HG03460 (cell line): ENCODE measurements at regions not wholly inside any gene's neighbourhood (a gene's known extent, or its start where the extent isn't known, plus 50 kb on each side); places are given as distances from the start of the nearest gene placed in this dataset.
A peak's percentile ranks its signal among the peaks of the same experiment; 100 is the strongest.
"Not testable (repeated sequence)": the region's sequence is repeated elsewhere in the genome, so short reads cannot be mapped to it uniquely, and the experiment has no call there.

Experiments
- ATAC-seq: cut with Tn5 transposase; IDR thresholded peaks from one replicate; pipeline ENCODE4 v1.9.1; 2021; ENCODE audit not compliant: unreplicated experiment

DNA sequence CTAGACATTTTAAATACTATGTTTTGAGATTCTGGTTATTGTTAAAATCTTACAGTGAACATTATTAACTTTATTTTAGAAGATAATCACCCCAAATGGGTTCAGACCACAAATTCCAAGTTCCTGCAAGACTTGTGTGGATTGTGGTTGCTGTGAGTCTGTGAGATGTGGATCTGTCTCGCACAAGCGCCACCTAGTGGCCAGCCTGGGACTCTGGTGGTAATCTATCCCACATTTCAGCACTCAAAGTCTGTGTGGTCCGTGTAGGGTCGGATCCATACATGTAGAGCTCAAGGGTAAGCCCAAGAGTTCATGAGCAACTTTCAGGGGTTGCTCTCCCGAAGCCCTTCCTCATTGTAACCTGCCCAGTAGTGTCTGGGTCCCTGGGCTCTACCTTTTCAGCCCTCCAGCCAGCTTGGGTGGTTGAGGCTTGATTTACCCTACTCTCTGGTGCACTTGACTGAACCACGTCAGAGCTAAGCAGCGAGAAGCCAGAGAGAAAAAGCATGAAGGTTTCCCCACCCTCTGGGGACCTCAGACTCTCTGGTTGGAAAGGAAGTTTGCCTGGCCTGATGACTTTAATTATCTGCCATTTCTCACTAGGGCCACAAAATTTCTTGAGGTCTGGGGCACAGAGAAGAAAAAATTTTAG, 129.2 kb downstream of the ARHGAP11B start:
- ATAC-seq = not testable (repeated sequence)

DNA sequence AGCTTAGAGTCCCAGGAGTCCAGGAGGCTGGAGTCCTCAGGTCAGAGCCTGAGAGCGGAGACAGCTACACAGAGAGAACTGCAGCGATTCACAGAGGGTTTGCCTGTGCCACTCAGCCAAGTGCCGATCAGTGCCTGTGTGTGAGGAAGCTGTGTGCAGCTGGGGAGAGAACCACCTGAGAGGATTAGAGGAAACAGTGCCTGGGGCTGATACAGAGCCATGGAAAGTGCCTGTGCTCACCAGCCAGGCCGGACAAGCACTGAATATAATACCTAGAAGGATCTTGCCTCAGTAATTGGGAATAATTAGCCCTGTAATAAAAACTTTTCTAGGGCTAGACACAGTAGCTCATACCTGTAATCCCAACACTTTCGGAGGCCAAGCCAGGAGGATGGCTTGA, 134.7 kb downstream of the ARHGAP11B start:
- ATAC-seq = not testable (repeated sequence)

DNA sequence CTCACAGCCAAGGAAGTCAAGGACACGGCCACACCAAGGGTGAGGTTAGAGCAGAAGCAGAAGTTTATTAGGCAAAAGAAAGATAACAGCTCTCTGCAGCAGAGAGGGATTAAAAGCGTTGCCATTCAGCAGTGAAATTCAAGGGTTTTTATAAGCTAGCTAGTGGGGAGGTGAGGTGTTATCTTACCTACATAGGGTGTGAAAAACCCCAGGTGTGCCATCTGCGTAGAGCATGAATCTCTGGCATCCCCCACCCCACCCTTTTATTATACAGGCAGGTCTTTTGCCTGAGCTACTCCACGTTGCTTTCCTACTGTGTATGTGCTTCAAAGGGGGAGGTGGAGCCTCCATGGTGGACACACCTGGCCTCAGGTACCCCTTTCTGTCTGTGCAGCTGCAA, 135.4 kb downstream of the ARHGAP11B start:
- not testable (repeated sequence) for ATAC-seq

DNA sequence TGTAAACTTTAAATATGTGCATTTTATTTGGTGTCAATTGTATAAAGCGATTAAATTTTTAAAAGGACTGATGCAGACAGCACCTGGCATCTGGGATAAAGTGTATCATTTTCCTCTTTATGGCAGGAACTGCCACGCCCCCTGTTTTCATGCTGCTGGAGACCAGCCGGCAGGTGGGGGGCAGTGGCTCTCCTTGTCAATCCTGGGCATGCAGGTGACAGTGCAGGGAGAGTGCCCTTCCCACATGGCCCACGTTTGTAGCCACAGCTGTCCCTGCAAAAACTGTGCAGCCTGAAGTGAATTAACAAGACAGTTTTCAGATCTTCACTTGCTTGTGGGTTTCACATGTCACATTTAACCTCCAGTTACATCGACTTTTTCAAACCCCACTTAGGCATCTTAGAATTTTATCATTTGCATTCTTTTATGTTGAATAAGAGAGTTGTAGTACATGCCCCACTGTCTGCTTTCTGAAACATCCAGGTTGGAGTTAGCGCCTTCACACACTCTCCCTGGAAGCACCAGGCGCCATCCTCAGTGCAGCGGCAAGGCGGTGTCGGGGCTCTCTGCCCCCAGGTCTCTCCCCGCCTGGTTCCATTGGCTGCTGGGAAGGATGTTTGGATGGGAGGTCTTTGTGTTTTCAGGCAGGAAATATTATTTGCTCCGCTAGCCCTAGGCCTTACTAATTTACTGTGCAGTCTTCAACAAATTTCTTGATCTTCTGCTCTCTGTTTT, 134.2 kb upstream of the FAN1 start:
- not testable (repeated sequence) for ATAC-seq

DNA sequence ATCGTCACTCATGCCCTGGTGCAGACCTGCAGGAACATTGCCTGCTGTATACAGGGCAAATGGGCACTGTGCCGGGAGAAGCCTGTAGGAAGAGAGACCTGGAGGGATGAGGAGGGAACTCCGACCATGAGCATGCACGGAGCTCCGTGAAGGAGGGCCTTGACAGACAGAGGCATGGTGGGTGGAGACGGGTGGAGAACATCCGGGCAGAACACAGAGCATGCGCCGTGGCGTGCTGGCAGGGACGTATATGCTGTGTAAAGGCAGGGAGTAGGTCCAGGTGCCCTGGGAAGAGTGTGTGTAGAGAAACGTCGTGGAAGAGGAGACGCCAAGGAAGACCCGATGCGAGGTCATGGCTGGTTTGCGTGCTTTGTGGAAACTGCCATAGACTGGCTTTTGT, 133.0 kb upstream of the FAN1 start:
- ATAC-seq = no peak

DNA sequence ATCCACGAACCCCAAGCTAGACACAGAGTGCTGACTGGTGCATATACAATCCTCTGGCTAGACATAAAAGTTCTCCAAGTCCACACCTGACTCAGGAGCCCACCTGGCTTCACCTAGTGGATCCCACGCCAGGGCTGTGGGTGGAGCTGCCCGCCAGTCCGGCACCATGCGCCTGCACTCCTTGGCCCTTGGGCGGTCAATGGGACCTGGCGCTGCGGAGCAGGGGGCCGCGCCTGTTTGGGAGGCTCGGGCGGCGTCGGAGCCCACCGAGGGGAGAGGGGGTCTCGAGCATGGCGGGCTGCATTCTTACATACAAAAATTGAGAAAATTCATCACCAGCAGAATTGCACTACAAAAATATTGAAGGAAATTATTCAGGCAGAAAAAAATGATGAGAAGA, 120.7 kb upstream of the FAN1 start:
- no peak for ATAC-seq

DNA sequence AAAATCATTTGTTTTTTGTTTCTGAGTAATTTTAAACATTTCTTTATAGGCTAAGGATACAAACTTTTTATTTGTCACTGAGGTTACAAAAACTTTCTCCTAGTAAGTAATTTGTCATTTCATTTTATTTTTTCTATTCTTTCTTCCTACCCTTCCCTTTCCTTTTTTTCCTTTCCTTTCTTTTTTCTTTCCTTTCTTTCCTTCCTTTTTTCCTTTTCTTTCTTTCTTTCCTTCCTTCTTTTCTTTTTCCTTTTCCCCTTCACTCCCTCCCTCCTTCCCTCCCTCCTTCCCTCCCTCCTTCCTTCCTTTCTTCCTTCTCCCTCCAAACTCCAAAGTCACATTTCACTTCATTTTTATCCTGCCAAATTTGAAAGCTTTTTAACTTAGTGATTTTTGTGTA, 115.1 kb upstream of the FAN1 start:
- no peak for ATAC-seq

DNA sequence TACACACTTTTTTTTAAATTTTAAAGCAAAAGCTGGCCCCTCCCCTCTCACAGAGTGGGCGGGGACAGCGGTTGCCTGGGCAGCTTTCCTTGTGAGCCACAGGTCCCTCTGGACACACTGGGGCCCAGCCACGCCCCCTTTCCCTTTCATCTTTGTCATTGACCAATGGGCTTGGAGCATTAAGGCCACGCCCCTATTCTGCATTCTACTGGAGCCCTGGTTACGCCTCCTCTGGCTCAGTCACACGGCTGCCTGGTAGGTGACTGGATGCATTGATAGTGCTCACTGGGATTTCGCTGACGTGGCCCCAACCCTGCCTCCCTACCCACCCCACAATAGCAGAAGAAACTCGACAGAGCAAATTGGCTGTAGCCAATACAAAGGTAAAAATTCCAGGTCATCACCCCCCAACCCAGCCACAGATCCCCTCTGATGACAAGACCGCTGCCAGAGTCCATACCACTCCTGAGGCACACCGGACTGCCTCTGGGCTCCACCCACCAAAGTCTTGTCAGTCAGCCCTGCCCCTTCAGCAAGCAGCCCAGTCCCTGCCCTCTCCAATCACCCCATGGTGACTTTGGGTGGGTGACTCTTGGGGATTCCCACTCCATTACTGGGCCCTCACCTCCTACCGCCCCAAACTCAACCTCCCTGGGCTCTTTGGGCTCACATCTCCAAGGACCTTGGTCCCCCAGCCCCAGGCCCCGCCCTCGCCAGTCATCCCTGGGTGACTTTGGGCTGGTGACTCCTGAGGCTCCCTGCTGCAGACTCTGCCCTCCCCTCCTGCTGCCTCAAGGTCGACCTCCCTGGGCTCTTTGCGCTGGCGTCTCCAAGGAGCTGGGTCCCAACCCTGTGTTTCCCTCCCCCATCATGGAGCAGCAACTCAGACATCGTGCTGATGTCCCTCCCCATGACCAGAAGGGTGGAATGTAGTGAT, 112.2 kb upstream of the FAN1 start:
- no peak for ATAC-seq

DNA sequence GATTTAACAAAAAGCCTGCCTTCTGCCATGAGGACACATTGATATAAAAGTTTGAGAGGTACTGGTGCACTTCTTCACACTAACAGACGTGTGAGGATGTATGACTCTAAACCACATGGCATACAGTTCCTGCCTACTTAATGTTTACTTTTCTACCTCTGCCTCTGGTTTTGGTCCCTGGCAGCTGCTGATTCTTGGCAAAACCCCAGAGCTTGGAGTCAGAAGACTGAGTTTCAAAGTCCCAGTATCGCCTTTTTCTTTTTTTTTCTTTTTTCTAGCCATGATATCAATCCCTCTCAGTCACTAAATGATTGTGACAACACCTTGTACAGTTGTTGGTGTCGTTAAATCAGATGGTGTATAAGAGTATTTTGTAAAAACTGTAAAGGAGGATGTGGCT, 110.9 kb upstream of the FAN1 start:
- ATAC-seq = not testable (repeated sequence)

DNA sequence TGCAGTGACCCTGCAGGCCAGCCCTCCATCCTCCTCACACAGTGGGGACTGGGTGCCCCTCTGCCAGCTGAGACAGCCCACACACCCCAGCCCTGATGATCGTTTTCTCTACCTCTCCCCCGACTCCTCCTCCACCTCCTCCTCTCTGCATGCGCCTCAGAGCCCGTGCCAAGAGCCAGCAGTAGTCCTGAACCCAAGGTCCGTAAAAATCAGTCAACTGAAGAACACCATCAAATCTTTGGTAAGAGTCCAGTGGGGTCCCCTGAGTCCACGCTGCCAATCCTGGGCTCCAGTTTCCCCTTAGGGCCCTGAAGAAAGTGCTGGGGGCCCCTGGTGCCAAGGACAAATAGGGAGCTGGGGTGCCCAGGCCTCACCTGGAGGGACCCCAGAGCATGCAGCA, 109.3 kb upstream of the FAN1 start:
- ATAC-seq = no peak

DNA sequence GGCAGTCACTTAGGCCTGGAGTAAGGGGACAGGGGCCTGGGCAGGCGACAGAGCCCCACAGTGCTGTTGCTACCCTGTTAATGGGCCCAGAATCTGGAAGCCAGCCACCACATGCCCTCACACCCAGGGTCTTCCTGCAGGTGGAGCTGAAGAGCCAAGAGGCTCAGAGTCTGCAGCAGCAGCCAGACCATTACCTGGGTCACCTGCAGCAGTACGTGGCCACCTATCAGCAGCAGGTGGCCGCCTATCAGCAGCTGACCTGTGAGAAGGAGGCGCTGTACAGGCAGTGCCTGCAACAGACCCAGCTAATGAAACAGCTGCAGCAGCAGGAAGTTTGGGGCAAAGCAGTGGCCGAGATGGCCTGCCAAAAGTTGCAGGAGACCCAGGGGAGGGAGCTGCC, 104.2 kb upstream of the FAN1 start:
- not testable (repeated sequence) for ATAC-seq

DNA sequence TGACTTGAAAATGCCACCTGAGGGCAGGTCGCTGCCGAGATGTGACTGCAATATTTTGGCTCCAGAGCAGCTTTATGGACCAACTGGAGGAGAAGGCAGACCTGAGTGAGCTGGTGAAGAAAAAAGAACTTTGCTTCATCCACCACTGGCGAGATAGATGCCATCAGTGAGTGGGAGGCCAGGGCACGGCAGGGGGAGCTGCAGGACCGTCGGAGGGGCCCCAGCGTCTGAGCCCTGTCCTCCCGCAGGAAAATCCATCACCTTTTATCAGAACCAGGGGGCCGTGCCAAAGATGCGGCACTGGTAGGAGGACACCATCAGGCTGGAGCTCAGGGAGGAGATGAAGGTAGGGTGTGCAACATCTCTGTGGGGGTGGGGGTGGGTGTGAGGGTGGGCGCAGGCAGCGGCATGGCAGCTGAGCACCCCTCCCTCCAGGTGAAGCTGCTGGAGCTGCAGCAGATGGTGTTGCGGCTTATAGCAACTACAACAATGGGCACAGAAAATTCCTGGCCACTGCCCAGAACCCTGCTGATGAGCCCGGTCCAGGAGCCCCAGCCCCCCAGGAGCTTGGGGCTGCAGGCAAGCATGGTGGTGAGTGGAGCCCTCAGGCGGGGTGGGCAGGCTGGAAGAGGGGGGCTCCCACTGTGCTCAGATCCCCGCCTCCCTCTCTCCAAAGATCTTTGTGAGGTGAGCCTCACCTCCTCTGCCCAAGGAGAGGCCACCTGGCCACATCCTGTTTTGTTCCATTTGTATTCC, 102.4 kb upstream of the FAN1 start:
- not testable (repeated sequence) for ATAC-seq

DNA sequence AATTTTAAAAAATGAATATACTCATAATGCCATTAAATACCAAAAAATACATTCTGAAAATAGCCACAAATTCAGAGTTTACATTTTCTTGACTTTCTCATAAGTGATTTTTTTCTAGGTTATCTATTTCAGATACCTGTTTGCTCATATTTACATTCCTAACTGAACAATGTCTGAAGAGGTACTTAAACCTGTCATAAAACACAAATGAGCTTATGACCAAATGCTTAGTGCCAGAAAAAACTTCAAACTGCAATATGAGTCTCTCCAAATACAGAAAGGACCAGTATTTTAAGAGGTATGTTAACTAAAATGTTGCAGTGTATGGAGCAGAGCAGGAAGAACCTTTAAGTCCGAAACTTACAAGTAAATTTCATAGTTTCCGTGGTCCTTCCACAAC, 101.7 kb upstream of the FAN1 start:
- not testable (repeated sequence) for ATAC-seq

DNA sequence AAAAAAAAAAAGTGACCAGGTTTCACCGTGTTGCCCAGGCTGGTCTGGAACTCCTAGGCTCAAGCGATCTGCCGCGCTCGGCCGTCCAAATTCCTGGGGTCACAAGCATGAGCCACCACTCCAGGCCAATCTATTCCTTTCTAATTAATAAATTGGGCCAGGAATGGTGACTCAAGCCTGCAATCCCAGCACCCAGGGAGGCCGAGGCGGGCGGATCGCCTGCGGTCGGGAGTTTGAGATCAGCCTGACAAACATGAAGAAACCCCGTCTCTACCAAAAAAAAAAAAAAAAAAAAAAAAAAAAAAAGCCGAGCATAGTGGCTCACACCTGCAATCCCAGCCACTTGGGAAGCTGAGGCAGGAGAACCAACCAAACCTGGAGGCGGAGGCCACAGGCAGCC, 100.0 kb upstream of the FAN1 start:
- not testable (repeated sequence) for ATAC-seq

DNA sequence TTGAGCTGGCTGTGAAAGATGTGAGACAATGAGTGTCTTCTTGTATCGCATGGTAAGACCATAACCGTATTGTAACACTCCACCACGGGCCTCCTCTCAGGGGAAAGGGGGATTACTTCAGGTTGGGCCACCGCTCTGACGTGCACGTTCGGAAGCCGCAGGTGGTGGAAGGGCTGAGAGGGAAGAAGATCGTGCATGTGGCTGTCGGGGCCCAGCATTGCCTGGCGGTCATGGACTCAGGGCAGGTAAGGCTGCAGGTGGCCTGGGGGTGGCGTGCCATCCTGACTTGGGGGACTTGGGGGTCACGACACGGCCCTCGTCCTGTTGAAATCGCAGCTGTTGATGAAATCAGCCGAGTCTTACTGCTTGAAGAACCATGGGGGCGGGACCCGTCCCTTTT, 87.3 kb upstream of the FAN1 start:
- ATAC-seq = no peak

DNA sequence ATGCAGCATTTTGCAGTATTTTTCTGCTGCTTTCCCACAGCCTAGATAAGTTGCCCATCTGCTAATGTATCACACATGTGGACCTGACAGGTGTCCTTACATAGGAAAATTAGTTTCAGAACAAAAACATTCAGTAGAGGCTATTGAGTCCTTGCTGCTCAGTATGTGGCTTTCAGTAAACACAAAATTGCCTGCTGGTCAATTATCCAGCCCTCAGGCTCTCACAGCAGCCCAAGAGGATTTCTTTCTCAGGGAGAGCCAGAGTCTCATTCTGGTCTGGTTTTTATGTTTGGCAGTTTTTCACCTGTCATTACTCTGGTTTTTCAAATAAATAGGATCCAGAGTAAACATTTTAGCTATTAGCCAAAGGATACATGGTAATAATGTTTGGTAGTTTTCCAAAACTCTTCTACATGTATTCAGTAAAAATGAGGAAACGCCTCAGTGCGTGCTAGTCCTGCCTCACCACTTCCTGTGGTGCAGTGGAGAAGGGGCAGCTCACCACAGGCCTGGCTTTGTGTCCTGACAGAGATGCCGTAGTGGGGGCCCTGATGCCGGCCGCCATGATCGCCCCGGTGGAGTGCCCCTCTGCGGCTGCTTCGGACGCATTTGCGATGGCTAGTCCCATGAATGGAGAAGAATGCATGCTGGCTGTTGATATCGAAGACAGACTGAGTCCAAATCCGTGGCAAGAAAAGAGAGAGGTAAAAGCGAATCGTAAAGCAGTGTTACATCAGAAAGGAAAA, 80.5 kb upstream of the FAN1 start:
- ATAC-seq = peak; percentile 93

DNA sequence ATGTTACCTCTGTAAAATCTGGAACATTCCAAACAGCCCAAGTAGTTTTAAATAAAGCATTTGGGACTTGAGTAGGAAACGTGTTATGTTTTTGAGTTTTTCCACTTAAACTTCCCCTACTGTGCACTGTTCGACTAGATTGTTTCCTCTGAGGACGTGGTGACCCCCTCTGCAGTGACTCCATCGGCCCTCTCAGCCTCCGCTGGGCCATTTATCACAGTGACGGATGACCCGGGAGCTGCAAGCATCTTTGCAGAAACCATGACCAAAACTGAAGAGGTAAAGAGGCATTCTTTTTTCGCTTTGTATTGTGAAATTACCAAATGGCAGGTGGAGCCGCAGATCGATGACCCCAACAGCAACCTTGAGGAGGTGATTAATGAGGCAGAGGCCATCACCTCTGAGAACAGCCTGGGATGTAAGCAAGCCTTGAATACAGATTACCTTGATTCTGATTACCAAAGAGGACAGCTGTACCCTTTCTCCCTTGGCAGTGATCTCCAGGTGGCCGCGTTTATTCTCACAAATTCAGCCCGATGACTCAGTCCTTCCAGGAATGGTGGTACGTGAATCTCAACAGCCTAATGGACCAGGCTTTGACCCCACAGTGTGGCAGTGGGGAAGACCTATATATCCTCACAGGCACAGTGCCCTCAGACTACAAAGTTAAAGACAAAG, 79.1 kb upstream of the FAN1 start:
- no peak for ATAC-seq

DNA sequence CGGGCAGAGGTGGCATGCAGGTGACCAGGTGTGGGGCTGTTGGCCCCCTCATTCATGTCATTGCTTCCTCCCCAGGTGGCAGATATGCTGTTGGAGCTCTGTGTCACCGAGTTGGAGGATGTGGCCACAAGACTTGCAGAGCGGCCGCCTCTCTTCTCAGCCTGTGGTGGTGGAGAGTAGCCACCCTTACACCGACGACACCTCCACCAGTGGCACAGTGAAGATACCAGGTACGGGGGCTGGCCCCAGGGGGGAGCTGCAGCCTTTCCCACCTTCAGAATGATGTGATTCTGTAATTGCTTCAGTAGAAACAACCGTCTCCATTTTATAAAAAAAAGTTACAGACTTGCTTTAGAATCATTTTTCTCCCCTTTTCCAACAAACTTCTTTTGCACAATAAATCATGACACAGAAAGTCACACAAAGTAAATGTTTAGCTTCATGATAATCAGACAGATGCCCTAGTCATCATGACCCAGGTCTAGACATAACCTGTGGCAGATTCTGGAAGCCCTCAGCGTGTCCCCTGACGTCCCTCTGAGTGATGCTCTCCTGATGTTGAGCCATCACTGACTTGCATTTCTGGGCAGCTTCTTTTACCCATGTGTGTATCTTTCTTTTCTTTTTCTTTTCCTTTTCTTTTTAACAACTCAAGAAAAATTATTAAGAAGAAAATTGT, 76.0 kb upstream of the FAN1 start:
- ATAC-seq = no peak

DNA sequence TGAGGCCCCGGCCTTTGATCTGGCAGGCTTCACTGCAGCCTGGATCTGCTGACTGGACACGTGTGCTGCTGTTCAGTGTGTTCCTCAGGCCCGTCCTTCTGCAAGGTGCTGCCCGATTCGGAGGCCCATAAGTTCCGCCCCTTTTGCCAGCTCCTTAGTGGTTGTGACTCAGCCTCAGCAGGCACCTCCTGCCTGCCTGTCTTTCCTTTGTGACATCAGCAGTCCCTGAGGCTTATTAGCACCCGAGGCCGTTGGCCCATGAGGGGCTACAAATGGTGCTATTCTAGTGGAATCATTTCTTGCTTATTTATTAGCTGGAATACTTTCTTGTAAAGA, 75.4 kb upstream of the FAN1 start:
- ATAC-seq = not testable (repeated sequence)
